HCT116 (cell line): ENCODE measurements at regions not wholly inside any gene's neighbourhood (a gene's known extent, or its start where the extent isn't known, plus 50 kb on each side); places are given as distances from the start of the nearest gene placed in this dataset.

Source experiments
- ATAC-seq: fragments of 200-7000 bp; cut with Tn5 transposase; 2 replicates; pipeline ENCODE4 v1.9.1; 2020; ENCODE audit warnings: mild to moderate bottlenecking, moderate library complexity
- BruUV-seq: library from RNA; stranded (reverse); fragments of 400-500 nt; replicated peaks from 2 replicates; lab custom pipeline; 2021; lab: Mats Ljungman, UMichigan
- CTCF ChIA-PET: fragments of 300-600 bp; sonication (Branson Sonifier 250); formaldehyde crosslinking; loops from one replicate; lab custom pipeline; 2021; ENCODE audit warnings: antibody characterized with exemption; lab: Charles Lee
- POLR2A ChIA-PET: fragments of 300-600, 350-600 bp; sonication (Branson Sonifier 250); formaldehyde crosslinking; loops from one replicate; lab custom pipeline; 2021; ENCODE audit warnings: antibody characterized with exemption; lab: Charles Lee
- RAD21 ChIA-PET, 2 experiments: fragments of 300-600 bp; sonication (Branson Sonifier 250); formaldehyde crosslinking; loops; one replicate each; lab custom pipeline; 2023; ENCODE audit warnings: low total read pairs in 2 of 2; ENCODE audit not compliant: uncharacterized antibody in 2 of 2, unreplicated experiment in 2 of 2, low non-redundant PET in 1 of 2; lab: Charles Lee
- DNase-seq: peaks from one replicate; pipeline ENCODE4 v3.0.0-alpha.2; 2010; ENCODE audit warnings: low read depth, low spot score
- H2AFZ ChIP-seq: fragments of 200-600 bp; shearing (Covaris generic), sonication (generic); 2 replicates; pipeline ENCODE4 v1.6.1; 2017; ENCODE audit warnings: low read depth, mixed run types, mixed read lengths, antibody characterized with exemption, low read length; ENCODE audit not compliant: poor library complexity, severe bottlenecking
- H3K27ac ChIP-seq: 2 replicates; pipeline ENCODE4 v1.5.1; 2012; ENCODE audit warnings: low read depth, low read length
- H3K27me3 ChIP-seq: fragments of 200-600 bp; sonication (generic); 2 replicates; pipeline ENCODE4 v1.6.1; 2016; ENCODE audit warnings: mixed run types, low read length, mixed read lengths; ENCODE audit not compliant: insufficient read depth
- H3K36me3 ChIP-seq, 2 experiments: fragments of 200-500 bp in 1 of 2; fragments of 200-600 bp in 1 of 2; sonication (Bioruptor generic) in 1 of 2; sonication (generic) in 1 of 2; 2 replicates each; pipeline versions ENCODE4 v1.5.1 to v1.6.1; 2014 to 2016; ENCODE audit warnings: low read length in 2 of 2, inconsistent platforms in 1 of 2, mixed read lengths in 1 of 2, mixed run types in 1 of 2; ENCODE audit not compliant: insufficient read depth in 2 of 2, control insufficient read depth in 1 of 2
- H3K4me1 ChIP-seq, 2 experiments: fragments of 200-600 bp in 1 of 2; sonication (generic) in 1 of 2; 2 replicates each; pipeline versions ENCODE4 v1.5.1 to v1.6.1; 2012 to 2017; ENCODE audit warnings: low read length in 2 of 2, inconsistent platforms in 1 of 2, mild to moderate bottlenecking in 1 of 2, mixed read lengths in 1 of 2, mixed run types in 1 of 2, moderate library complexity in 1 of 2; ENCODE audit not compliant: insufficient read depth in 2 of 2, control insufficient read depth in 1 of 2
- H3K4me2 ChIP-seq: fragments of 200-600 bp; sonication (generic); 2 replicates; pipeline ENCODE4 v1.6.1; 2017; ENCODE audit warnings: mixed run types, low read length, mixed read lengths
- H3K4me3 ChIP-seq, 2 experiments: fragments of 200-600 bp in 1 of 2; sonication (generic) in 1 of 2; replicated peaks in 1 of 2; 2 replicates each; pipeline ENCODE4 v1.5.1; 2011 to 2016; ENCODE audit warnings: low read length in 2 of 2, control low read depth in 1 of 2, low read depth in 1 of 2, mild to moderate bottlenecking in 1 of 2, mixed read lengths in 1 of 2, mixed run types in 1 of 2
- H3K79me2 ChIP-seq: fragments of 200-600 bp; sonication (generic); 2 replicates; pipeline ENCODE4 v1.6.1; 2017; ENCODE audit warnings: mild to moderate bottlenecking, mixed run types, low read length, moderate library complexity, mixed read lengths; ENCODE audit not compliant: insufficient read depth
- H3K9ac ChIP-seq: fragments of 200-600 bp; sonication (generic); 2 replicates; pipeline ENCODE4 v1.6.1; 2016; ENCODE audit warnings: low read length, mixed read lengths
- H3K9me2 ChIP-seq: fragments of 200-600 bp; sonication (generic), shearing (Covaris generic); 2 replicates; pipeline ENCODE4 v1.6.1; 2017; ENCODE audit warnings: mixed run types, mild to moderate bottlenecking, moderate library complexity; ENCODE audit not compliant: insufficient read depth
- H3K9me3 ChIP-seq, 2 experiments: fragments of 200-500 bp in 1 of 2; fragments of 200-600 bp in 1 of 2; sonication (Bioruptor generic) in 1 of 2; sonication (generic) in 1 of 2; 2 replicates each; pipeline ENCODE4 v1.6.1; 2014 to 2017; ENCODE audit warnings: low read length in 2 of 2, mixed read lengths in 2 of 2, inconsistent platforms in 1 of 2, low read depth in 1 of 2, mild to moderate bottlenecking in 1 of 2, mixed run types in 1 of 2, moderate library complexity in 1 of 2; ENCODE audit not compliant: control insufficient read depth in 1 of 2, insufficient read depth in 1 of 2
- H4K20me1 ChIP-seq: fragments of 200-600 bp; sonication (generic), shearing (Covaris generic); 2 replicates; pipeline ENCODE4 v1.6.1; 2017; ENCODE audit warnings: mixed run types, mild to moderate bottlenecking, moderate library complexity; ENCODE audit not compliant: insufficient read depth
- ATF3 ChIP-seq: IDR thresholded peaks from 2 replicates; pipeline ENCODE4 v1.6.1; 2012
- CBX3 ChIP-seq: IDR thresholded peaks from 2 replicates; pipeline ENCODE4 v1.6.1; 2012; ENCODE audit warnings: low read depth
- CEBPB ChIP-seq: IDR thresholded peaks from 2 replicates; pipeline ENCODE4 v1.6.1; 2012; ENCODE audit warnings: low read depth
- EZH2 ChIP-seq: fragments of 200-600 bp; sonication (generic); IDR thresholded peaks from 2 replicates; pipeline ENCODE4 v1.6.1; 2017; ENCODE audit warnings: antibody characterized with exemption, mixed run types
- EZH2phosphoT487 ChIP-seq: fragments of 200-600 bp; IDR thresholded peaks from 2 replicates; pipeline ENCODE4 v1.6.1; 2018; ENCODE audit warnings: antibody characterized with exemption, borderline replicate concordance
- FOSL1 ChIP-seq: IDR thresholded peaks from 2 replicates; pipeline ENCODE4 v1.6.1; 2012; ENCODE audit warnings: low read depth
- JUND ChIP-seq: IDR thresholded peaks from 2 replicates; pipeline ENCODE4 v1.6.1; 2012
- MAX ChIP-seq: IDR thresholded peaks from 2 replicates; pipeline ENCODE4 v1.6.1; 2012
- POLR2A ChIP-seq: IDR thresholded peaks from 2 replicates; pipeline ENCODE4 v1.7.0; 2011; ENCODE audit warnings: borderline replicate concordance; ENCODE audit not compliant: insufficient read depth, insufficient read length; ENCODE audit errors: extremely low read depth
- POLR2AphosphoS5 ChIP-seq: IDR thresholded peaks from 2 replicates; pipeline ENCODE4 v1.6.1; 2011; ENCODE audit warnings: mild to moderate bottlenecking, low read depth, low read length, moderate library complexity
- RAD21 ChIP-seq: IDR thresholded peaks from 2 replicates; pipeline ENCODE4 v1.6.1; 2012; ENCODE audit warnings: low read depth, mild to moderate bottlenecking
- SIN3A ChIP-seq: IDR thresholded peaks from 2 replicates; pipeline ENCODE4 v1.6.1; 2012; ENCODE audit warnings: low read depth
- SRF ChIP-seq: IDR thresholded peaks from 2 replicates; pipeline ENCODE4 v1.6.1; 2012; ENCODE audit warnings: low read depth
- TCF7L2 ChIP-seq: IDR thresholded peaks from 2 replicates; pipeline ENCODE4 v1.7.0; 2011; ENCODE audit warnings: borderline replicate concordance, inconsistent platforms; ENCODE audit not compliant: insufficient read depth, insufficient read length; ENCODE audit errors: extremely low read depth
- YY1 ChIP-seq: IDR thresholded peaks from 2 replicates; pipeline ENCODE4 v1.6.1; 2011; ENCODE audit warnings: low read length, low read depth, moderate library complexity, mild to moderate bottlenecking; ENCODE audit not compliant: insufficient replicate concordance; ENCODE audit errors: extremely low read depth
- ZBTB33 ChIP-seq: IDR thresholded peaks from 2 replicates; pipeline ENCODE4 v1.6.1; 2011; ENCODE audit warnings: mild to moderate bottlenecking, low read length, moderate library complexity; ENCODE audit not compliant: insufficient replicate concordance; ENCODE audit errors: extremely low read depth
- ZFX ChIP-seq: fragments of 450-650 bp; IDR thresholded peaks from 2 replicates; pipeline ENCODE4 v1.6.1; 2017
- ZNF274 ChIP-seq: fragments of 200-500 bp; sonication (Bioruptor generic); IDR thresholded peaks from 2 replicates; pipeline ENCODE4 v1.6.1; 2014; ENCODE audit warnings: mild to moderate bottlenecking, low read depth, low read length, inconsistent platforms
- intact Hi-C: fragments of 100-400 bp; cut with micrococcal nuclease; formaldehyde crosslinking; loops from 2 replicates; pipeline ENCODE4 v1.10.0; 2022

- no peaks in the 10 kb centered on the region for H3K9me2 ChIP-seq
- H3K9ac ChIP-seq = peak overlapping the region; percentile 79; the same call in 1 of the 2 replicates
- no TSS peak for BruUV-seq
- no peak overlapping the region for H3K27ac ChIP-seq
- H3K4me1 ChIP-seq = peaks cover 0 to 9% of the 10 kb centered on the region in 2 experiments; a peak in 1 of 4 replicates
- peaks cover 50% of the 10 kb centered on the region for H3K79me2 ChIP-seq
- H4K20me1 ChIP-seq = no peaks in the 10 kb centered on the region
- ChIA-PET POLR2A (no interaction called here), CTCF (no interaction called here), RAD21 (no interaction called here)
- intact Hi-C loops = no loop called here
- no peak overlapping the region for H2AFZ ChIP-seq
- no peaks in the 10 kb centered on the region for H3K36me3 ChIP-seq
- peak overlapping the region; percentile 74 for H3K4me2 ChIP-seq
- peaks cover 8 to 25% of the 10 kb centered on the region in 2 experiments; a peak in 2 of 4 replicates for H3K9me3 ChIP-seq
- no peak for DNase-seq
- H3K4me3 ChIP-seq = peak overlapping the region; percentile 63 to 69
- TF ChIP-seq EZH2 (no peak), ZNF274 (no peak), CEBPB (no peak), ATF3 (no peak), CBX3 (no peak), RAD21 (no peak), POLR2AphosphoS5 (no peak), SIN3A (no peak), ZFX (no peak), MAX (no peak), FOSL1 (no peak), EZH2phosphoT487 (no peak), YY1 (no peak), TCF7L2 (no peak), POLR2A (no peak), ZBTB33 (no peak), SRF (no peak), JUND (no peak)
- TF ChIP-seq, all 23 proteins: peak for 0
- peak; percentile 41 for ATAC-seq
- H3K27me3 ChIP-seq = no peaks in the 10 kb centered on the region
Measured at GRCh38 chr18:39799006-39799405, 2156.0 kb upstream of the PIK3C3 start.
